CD4-positive, alpha-beta T cell treated with Interleukin-1 beta for 1 hour (primary cell): ENCODE measurements at regions not wholly inside any gene's neighbourhood (a gene's known extent, or its start where the extent isn't known, plus 50 kb on each side); places are given as distances from the start of the nearest gene placed in this dataset.

ENCODE experiments used
- DNase-seq, 2 donors: peaks; one replicate each; pipeline ENCODE4 v3.0.0-alpha.2; 2020 to 2022

DNA sequence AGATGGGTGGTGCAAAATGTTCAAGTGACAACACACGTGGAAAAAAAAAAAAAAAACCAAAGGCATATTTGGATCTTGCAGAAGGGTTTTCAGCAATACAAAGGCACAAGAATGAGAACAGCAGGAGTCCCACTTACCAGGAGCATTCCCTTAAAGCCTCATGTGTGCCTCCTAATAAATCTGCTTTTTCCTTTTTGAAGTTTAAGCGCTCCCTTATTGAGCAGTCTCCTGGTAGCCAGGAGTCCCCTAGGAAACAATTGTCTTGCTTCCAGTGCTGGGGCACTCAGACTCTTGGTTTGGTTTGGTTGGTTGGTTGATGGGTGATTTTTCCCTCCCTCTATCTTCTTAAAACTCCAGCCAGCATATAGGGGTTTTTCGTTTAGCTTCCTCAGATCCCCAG, 321.8 kb upstream of the NFE2L3 start:
- no peak for DNase-seq

DNA sequence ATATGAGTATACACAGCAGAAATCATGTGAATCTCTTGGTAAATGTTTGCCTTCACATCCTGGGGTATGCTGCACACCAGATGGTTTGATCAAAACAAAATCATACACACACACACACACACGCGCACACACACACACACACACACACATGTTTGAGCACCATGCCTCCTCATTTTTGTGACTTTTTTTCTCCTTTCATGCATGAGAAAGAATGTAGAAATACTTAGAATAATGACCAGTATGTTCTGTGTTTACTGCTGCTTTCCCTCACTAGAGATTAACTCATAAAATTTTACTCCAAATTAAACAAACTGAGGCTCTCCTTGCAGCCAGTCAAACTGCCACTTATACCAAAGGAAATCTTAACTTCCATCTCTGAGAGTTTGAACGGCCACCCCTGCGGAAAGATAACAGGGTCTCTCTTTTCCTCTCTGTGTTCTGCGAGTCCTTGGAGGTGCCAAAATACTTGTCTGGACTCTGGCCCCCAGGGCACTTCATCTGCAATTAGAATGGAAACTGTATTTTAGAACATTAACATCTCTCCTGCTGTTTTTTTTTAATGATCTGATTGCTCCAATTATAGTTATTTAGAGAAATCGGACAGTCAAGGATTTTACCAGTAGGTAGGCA, 320.8 kb upstream of the NFE2L3 start:
- DNase-seq: no peak

- DNase-seq: no peak
Observed at GRCh38 chr7:25831831-25832411, 320.1 kb upstream of the NFE2L3 start.

- no peak for DNase-seq
Observed at GRCh38 chr7:25832456-25832855, 319.5 kb upstream of the NFE2L3 start.

GRCh38 chr7:25832929-25833328, 319.1 kb upstream of the NFE2L3 start:
- DNase-seq: no peak

- no peak for DNase-seq
Observed at GRCh38 chr7:25834050-25834449, 317.9 kb upstream of the NFE2L3 start.

GRCh38 chr7:25835197-25835596, 316.8 kb upstream of the NFE2L3 start:
- no peak for DNase-seq

DNA sequence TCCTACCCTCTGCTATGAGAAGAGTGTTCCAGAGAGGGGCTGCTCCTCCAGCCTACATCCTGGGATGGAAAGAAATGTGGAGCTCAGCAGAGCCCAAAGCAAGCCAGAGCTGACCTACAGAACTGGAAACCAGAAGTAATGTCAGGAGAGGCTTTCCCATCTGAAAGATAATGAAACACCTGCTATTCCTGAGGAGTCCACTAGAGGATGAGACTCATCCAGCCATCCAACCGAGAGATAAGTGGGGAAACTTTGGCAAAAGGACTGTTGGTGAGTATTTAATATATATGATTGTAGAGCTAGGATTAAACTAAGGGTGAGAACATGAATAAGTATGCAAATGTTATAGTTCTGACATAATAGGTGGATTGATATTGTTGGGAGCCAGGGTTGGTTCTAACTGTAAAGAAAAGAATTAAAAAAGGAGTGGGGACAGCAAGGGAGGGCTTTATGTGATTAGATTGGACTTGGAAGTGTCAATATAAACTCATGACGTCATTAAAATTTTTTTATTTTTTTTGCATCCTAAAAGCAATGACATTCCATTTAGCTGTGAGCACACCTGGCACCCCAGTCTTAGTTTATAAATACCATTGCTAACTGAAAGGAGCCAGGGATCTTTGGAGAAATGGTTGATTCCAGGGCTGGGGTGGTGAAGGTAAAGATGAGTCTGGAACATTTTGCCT, 312.8 kb upstream of the NFE2L3 start:
- DNase-seq: no peak

DNA sequence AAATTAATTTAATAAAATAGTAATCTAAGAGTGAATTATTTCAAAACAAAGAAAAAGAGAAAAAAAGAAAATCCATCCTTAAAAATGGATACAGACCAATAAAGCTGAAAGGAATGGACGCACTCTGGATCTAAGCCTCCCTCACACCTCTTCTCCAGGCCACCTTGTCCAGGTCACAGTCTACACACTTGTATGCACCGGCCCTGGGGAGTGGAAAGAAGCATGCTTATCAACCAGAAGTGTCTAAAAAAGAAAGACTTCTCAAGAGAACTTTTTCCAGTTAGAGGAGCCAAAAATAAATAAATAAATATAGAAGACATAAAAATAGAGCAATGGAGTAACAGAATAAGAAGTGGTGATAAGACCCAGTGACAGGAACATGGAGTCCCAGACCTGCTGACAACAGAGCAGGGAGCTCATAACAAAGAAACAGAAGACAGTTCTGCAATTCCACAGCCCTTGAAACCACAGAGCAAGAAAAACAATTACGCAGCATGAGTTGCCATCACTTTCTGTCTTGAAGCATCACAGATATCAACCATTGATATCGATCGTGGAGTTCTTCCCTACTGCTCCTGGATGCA, 311.7 kb upstream of the NFE2L3 start:
- no peak for DNase-seq

DNA sequence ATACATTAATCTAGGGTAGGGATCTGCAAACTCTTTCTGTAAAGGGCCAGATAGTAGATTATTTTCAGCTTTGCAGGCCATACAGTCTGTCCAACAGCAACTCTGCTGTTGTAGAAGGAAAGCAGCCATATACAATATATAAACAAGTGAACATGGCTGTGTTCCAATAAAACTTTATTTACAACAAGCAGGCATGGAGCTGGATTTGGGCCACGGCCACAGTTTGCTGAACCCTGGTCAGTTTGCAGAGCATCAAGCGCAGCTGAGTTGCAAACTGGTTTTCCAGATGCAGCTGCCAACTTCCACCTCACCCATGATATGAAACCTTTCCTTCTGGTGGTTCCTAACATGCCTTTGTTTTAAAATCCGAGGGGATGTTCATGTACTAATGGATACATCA, 310.4 kb upstream of the NFE2L3 start:
- no peak for DNase-seq

DNA sequence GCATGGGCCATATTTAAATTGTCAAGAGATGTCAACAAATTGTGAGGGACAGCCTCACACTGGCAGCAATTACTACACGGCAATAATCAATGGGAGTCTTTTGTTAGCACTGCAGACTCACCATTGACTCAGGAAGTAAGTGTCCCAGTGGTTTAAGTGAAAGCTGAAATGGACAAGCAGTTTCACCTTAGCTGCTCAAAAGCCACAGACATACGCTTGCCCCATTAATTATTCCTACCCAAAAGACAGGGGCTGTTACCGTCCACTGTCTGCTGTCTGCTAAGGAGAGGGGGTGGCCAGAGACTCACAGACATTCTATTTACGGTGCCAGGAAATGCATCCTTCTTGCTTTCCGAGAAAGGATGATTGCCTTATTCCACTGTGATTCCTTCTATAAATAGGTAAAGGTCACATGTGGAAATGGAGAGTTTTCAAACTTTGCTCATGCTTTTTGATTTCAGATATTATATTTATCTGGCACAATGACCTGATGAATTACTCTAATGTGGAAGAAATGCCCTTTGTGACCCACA, 309.7 kb upstream of the NFE2L3 start:
- DNase-seq: no peak

DNA sequence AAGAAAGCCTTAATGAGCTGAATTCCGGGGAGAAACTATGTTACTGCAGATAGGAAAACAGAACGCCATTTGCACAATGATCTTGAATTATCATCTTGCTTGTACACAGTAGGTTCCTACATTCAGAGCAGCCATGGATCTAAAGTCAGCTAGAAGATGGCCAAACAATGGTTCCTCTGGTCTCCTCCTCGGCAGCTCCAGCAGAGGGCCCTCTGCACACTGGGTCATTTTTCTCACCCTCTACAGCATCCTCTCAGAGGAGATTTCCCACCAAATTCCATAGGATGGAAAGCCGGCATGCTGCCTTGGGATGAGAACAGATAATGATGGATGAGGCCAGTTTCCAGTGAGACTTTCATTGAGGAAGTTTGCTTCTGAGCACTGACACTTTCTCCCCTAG, 308.5 kb upstream of the NFE2L3 start:
- DNase-seq: no peak

- no peak for DNase-seq
Observed at GRCh38 chr7:25844102-25844870, 307.7 kb upstream of the NFE2L3 start.

GRCh38 chr7:25845464-25845863, 306.5 kb upstream of the NFE2L3 start:
- no peak for DNase-seq

GRCh38 chr7:25846722-25847121, 305.3 kb upstream of the NFE2L3 start:
- DNase-seq: no peak

- no peak for DNase-seq
Observed at GRCh38 chr7:25847336-25848070, 304.5 kb upstream of the NFE2L3 start.

GRCh38 chr7:25849500-25850184, 302.4 kb upstream of the NFE2L3 start:
- DNase-seq: no peak

GRCh38 chr7:25850216-25850615, 301.8 kb upstream of the NFE2L3 start:
- no peak for DNase-seq

DNA sequence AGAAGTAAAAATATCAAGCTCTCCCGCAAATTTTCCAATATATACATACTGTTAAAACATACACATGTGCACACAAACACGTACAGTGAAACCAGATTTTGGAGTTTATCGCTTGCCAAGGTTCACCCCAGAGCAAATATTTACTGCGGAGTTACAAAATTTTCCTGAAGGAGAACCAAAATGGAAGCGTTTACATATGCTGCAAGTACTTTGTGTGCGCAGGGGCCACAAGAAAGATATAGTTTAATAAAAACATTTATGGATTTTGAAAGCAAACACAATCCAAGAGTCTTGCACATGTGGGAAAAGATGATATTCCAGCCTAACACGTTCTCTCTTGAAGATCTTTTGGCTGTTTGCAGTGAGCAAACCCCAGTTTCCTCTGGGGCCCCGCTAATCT, 301.3 kb upstream of the NFE2L3 start:
- no peak for DNase-seq

GRCh38 chr7:25851332-25852210, 300.4 kb upstream of the NFE2L3 start:
- peak; percentile 56 to 59 for DNase-seq
